Hematopoietic multipotent progenitor cell treated with erythropoietin and hydrocortisone succinate and interleukin-3 and kit ligand, for 17 days (in vitro differentiated cells): ENCODE measurements at regions not wholly inside any gene's neighbourhood (a gene's known extent, or its start where the extent isn't known, plus 50 kb on each side); places are given as distances from the start of the nearest gene placed in this dataset.
"Not testable (repeated sequence)": the region's sequence is repeated elsewhere in the genome, so short reads cannot be mapped to it uniquely, and the experiment has no call there.

Experiments used
- DNase-seq: peaks from one replicate; pipeline ENCODE4 v3.0.0-alpha.2; 2015; ENCODE audit warnings: low spot score

DNA sequence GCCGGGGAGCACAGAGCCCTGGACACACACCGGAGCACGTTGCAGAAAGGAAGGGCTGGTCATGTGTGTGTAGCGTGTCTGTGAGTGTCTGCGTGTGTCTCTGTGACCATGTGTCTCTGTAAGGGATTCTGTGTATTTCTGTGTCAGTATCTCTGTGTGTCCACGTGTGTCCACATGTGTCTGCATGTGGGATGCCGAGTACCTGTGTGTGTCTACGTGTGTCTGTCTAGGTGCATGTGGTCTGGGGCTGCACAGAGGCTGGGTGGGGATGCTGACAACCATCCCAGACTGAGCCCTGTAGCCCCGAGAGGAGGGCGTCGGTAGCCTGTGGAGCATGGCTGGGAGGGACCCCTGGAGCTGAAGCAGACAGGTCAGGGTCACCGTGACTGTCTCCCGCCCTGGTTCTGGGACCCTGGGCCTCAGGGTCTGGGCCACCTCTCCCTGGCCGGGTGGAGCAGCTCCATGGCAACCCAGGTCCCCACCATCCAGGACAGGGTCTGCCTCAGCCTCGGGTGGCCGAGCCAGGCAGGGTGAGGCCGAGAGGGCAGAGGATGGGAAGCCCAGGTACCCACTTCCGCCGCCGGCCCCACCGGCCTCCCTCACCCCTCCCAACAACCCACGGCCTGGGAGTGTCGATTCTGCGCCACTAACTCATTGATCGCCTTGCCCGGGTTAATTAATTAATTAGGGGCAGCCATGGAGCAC, 122.7 kb downstream of the FAM53A start:
- no peak for DNase-seq

DNA sequence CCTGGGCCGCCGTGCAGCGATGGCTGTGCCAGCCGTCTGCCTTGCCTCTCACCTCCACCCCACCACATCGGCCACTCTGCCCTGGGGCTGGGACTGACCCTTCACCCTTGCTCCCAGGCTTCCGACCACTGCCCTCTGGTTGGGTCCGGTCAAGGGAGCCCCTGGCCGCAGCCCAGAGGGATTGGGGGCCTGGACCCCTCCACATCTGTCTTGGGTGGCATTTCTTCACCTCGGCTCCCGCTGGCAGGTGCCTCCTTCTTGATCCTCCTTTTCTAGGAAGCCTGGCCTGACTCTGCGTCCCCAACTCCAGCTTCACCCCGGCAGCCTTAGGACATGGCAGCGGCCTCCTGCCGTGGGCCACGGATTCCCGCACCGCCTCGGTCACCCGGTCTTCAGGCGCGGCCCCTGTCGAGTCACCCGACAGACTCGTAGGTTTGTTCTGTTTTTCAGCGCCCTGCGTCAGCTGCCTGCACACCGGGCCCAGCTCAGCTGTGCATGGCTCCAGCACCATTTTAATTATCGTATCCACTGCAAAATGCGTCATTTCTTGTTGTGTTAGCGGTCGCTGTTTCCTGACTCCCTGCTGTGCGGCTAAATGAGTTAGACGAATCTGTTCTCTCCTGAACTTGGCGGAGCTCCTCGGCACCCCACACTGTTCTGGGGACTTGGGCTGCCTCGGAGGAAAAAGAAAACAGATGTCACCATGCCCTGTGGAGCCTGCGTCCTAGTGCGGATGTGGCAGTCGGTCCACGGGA, 124.0 kb downstream of the FAM53A start:
- DNase-seq = no peak

DNA sequence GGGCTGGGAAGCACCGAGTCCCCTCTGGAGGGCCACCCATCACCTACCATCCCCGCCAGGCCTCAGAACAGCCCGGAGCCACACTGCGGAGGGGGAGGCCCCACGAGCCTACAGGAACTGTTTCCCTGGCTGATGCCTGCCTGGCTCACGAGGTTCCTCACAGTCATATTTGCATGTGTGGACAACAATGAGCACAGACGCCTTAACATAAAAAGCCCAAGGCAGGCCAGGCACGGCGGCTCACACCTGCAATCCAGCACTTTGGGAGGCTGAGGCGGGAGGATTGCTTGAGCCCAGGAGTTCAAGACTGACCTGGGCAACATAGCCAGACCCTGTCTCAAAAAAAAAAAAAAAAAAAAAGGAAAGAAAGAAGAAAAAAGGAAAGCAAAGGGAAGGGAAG, 125.9 kb downstream of the FAM53A start:
- no peak for DNase-seq

DNA sequence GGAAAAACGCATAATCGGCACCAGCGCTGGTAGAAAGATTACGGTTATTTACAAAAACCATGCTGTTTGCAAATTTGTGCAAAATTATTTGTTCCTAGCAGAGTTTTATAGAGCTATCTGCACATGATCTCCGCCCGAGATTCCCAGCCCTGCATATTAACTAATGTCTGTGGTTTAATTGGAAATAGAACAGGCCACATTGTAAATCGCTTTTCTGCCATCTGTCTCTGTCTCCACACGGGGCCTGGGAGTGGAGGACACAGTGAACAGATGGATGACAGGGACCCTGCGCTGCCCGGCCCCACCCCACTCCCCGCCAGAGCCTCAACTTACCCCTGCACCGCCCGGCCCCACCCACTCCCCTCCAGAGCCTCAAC, 126.9 kb downstream of the FAM53A start:
- no peak for DNase-seq

DNA sequence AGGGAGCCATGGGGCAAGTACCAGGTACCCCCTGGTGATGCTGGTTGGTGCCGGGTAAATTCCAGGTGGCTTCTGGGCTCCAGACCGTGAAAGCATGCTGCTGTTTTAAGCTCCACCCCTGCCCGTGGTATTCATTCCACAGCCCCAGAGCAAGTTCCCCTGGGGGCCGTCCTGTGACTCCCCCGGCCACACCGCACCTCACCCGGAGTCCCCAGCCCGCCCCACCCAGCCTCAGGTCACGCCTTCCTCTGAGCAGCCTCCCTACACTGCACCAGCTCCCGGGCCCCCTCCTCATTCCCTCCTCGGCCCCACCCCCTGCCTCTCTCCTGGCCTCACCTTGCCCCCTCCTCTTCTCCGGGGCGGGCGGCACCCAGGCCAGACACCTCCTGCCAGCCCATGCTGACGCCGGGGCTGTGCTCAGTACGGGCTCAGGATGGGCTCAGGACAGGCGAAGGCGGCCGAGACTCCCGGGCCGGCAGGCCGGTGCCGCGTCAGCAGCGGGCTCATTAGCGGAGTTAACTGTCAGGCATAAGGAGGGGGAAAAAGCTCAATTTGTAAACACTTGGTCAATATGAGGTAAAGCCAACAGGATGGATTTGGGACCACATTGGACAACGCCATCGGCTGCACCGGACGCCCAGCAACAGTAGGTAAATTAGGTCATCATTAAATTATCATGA, 127.4 kb downstream of the FAM53A start:
- DNase-seq = no peak

DNA sequence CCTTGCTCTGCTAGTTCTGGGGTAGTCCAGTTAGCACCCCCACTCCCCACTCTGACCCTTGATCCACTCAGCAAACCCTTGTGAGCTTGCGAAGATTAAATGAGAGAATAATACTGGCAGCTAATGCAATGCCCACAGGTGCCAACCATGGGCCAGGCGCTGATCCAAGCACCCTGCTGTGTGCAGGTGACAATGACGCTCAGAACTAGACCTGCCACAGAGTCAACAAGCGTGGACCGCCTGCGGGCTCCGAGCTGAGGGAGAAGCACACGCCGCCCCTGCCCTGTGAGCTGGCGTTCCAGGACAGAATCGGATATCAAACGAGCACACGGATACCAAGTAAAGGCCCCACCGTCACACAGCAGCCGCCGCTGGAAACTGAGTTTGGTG, 129.2 kb downstream of the FAM53A start:
- no peak for DNase-seq

DNA sequence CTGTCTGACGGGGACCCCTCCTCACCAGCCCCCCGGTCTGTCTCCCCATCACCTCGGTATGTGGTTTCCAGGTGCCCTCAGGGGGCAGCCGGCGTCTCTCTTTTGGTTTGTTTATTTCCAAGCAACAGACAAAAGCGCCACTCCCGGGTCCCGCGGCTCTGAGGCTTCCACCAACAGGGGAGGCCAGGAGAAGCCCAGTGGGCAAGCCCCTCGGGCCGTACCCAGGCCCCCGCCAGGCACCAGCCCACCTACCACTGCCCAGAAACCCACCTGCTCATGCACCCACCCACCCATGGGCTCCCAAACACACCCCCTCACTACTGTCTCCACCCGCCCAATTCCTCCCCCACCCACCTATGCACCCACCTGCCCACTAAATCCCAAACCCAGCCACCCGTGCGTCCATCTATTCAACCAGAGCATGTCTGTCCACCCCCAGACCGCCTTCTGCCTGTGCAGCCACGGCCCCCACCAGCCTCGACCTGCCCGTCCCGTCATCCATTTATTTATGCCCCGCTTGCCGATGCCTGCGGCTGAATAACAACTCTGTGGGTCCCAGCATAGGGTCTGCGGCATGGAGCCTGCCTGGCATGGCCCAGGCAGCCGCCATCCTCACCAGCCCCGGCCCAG, 129.8 kb downstream of the FAM53A start:
- DNase-seq = no peak

DNA sequence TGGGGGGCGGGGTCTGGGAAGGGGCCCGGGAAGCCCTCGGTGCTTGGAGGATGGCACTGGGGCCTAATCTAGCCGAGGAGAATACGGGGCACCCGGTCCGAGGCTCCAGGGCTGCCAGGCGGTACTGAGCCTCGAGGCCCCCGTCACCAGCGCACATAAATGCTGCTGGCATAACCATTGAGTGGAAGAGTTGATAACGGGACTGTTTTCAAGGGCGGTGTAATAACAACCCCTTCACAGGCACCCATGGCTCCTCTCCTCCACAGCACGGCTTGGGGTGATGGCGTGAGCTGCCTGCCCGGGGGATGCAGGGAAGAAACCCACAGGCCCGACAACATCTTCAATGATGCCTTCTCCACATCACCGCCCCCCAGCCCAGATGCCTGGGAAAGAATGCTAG, 130.7 kb downstream of the FAM53A start:
- no peak for DNase-seq

DNA sequence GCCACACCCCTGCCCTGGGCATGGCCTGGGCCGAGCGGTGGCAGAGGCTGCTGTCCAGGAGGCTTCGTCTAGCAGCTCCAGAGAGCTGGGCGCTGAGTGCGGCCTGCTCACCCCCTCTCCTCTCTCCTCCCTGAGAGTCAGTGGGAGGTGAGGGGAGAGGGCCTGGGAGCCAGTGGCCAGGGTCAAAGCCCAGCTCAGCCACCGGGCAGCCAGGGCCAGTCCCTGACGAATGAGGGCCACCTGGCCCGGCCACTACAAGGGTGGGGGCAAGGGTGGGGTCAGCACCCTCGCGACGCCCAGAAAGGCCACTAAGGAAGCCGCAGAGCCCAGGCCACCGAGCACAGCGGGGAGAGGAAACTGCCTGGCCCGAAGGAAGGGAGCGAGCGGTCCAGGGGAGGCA, 131.7 kb downstream of the FAM53A start:
- no peak for DNase-seq

DNA sequence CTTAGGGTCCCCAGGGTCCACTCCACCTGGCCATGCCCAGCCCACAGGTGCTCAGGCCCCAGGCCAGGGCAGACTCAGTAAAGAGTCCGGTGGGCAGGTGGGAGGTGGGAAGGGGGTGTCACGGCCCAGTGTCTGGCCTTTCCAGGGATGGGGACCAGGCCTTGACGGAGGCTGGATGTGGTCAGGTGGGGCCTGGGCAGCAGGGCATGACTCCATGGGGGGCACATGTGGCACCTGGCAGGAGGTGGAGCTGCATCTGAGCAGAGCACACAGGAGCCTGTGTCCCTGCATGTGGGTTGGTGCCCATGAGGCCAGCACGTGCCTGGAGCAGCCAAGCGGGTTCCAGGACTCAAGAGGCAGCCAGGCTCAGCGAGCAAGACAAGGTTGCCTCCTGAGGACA, 132.9 kb downstream of the FAM53A start:
- no peak for DNase-seq

DNA sequence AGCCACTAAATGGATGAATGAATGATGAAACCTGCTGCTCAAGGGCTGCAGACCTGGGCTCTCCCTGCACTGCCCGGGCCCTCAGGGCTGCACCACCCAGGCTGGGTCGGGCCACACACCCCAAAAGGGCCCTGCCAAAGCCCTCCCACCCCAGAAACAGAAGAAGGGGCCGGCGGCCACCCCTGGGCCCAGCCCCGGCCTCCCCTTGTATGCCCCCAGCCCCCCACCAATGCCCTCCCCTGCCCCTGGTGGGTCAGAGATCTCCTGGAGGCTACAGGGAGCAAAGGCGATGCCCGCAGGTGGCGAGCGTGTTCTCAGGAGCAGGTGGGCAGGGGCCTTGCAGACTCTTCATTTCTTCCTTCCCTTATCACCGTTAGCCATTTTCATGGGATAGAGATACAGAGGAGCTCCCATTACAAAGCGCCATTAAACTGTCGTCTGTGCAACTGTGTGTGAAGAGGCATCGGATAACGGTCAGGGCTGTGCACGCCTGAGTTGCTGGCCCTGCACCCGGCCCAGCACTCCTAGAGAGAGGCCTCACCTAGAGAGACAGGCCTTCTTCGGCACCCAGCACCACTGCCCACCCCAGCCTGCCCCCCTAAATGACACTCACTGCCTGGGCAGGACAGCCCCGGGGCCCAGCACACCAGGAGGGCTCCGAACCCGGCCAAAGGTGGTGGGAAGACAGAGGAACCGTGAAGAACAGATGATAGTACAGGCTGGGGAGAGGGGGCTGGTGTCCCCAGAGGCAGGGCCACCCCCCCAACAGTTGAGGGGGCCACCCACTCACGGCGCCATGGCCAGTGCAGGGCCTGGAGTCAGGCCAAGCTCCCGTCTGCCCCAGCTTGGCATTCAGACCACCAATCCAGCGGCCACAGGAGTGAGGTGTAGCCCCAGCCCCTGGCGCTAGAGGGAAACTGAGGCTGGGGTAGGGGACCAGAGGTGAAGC, 133.7 kb downstream of the FAM53A start:
- no peak for DNase-seq

DNA sequence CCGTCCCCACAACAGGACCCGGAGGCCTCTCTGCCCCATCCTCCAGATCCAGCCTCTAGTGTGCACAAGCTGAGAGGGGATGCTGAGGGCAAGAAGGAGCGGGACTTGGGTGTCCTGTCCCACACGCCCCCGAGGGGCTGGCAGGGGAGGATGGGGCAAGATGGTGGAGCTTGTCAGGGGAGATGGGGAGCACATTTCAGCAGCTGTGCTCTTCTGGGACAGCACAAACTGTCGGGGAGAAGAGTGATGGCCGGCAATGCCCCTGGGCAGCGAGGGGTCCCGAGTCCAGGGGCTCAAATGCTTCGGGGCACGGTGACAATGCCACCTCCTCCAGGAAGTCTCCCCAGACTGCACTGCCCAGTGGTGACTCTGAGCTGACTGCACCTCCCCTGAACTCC, 134.5 kb downstream of the FAM53A start:
- DNase-seq = no peak

DNA sequence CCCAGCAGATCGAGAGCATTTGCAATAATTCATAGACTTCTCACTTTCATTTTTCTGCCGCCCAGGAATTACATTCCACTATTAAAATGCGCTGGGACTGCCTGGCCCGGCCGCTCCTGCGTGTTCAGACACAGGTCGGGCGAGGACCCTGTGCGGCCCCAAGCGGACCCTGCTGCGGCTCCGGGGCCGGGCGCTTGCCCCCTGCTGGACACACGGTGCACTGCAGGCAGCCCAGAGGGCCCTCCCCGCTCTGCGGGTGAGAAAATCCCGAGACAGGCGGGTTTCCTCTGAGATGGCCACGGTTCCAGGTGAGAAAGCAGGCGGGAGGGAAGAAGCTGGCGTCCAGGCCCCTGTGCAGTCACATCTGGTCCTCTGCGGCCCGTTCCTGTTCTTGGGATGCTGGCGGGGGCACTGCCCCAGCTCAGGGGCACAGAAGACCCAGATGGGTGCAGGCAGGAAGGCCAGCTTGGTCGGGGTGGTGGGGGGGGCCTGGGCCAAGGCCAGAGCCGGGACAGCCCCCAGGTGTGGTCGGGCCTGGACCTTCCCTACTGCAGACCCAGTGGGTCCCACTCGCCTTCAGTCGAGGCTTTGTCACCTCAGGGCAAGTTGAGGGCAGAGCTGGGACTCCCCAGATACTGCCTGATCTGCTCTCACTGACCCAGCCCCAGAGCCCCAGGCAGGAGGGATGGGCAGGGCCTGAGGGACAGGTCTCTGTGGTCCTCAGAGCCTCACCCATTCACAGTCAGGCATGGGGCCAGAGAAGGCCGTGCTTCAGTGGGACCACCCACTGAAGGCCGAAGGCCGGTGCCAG, 135.1 kb downstream of the FAM53A start:
- peak; percentile 34 for DNase-seq

DNA sequence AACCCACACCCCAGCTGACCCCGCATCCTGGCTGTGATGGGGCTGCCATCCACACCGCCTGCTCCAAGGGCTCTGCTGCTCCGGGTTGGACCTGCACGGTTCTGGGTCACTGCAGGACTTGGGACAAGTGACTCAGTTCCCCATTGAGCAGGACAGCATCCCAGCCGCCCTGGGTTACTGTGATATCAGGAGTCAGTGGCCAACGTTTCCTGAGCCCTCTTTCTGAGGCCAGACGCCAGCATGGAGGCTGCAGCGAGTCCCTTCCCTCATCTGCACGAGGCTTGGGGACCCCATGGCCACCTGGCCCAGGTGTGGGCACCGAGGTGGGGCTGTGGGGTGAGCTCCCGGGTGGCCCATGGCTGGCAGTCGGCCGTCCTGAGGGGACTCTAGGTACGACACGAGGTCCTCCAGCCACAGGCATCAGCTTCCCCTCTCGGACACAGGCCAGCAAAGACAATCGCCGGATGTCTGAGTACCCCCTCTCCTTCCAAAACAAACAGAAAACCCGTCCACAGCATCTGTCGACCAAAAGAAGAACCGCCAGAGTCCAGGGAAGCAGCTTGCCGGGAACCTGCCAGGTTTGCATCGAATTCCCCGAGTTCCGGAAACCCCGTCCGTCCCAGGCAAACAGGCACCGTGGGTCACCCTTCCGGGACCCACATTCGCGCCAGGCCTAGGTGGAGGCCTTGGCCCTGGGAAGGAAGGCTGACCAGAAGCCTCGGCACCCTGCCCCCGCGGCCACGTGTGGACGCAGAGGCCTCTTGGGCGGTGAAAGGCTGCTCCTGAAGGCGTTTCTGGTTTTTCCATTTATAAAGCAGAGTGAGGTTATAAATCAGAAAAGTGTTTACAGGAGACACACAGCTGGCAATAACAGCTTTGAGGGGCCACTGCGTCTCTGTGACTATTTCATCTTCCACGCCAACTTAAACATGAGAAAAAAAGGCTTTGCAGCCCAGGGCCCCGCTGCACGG, 136.0 kb downstream of the FAM53A start:
- DNase-seq = no peak

DNA sequence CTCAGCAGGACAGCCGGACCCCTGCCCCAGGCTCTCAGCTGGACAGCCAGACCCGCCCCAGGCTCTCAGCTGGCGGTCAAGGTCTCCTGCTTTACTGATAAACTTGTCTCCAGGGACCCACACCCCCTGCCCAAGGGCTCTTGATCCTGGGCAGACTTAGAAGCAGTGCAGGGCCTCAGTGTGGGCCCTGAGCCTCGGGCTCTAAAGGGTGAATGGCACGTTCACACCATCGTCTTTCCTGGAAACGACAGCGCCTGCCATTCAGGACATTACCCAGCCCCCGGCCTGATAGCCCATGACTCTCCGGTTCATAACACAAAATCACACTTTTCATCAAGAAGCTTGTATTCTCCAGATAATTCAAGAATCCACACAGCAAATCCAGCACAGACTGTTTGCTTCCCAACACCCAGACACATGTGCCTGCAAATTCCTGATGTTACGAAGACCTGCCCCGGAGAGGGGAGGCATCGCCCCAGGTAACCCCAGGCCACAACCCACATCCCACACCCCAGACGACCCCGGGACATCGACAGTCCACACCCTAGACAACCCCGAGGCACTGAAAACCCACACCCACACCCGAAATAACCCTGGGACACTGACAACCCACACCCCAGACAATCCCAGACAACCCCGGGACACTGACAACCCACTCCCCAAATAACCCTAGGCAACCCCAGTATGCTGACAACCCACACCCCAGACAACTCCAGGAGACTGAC, 136.8 kb downstream of the FAM53A start:
- DNase-seq = no peak

DNA sequence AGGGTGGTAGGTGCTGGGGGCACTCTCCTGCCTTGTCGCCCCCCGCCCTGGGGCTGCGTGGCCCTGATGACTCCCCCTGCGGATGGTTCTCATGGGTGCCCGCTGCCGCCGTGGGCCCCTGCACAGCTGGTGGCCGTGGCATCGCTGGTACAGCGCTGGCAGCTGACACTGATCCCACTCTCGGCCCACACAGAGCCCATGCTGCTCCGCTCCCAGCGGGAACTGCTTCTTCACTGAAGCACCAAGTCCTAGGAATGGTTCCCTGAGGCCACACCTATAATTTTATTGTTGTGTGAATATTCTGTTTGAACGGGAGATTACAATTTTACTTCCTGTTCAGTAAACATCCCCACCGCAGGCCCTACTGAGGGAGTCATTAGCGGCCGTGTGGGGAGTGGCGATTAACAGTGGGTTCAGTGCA, 138.6 kb upstream of the NKX1-1 start:
- no peak for DNase-seq

DNA sequence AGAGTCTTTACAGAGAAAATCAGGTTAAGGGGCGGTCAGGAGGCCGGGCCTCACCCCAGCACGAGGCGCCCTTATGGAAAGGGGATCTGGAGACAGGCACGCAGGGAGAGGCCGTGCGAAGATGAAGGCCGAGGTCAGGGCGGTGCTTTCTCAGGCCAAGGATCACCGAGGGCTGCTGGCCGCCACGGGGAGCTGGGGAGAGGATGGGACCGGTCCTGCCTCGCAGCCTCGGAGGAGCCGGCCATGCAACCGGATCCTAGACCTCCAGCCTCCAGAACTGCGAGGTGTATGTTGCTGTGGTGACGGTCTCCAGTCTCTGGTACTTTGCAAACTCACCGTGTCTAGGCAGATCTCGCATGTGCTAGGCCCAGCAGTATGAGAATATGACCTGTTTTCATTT, 138.2 kb upstream of the NKX1-1 start:
- DNase-seq = not testable (repeated sequence)

DNA sequence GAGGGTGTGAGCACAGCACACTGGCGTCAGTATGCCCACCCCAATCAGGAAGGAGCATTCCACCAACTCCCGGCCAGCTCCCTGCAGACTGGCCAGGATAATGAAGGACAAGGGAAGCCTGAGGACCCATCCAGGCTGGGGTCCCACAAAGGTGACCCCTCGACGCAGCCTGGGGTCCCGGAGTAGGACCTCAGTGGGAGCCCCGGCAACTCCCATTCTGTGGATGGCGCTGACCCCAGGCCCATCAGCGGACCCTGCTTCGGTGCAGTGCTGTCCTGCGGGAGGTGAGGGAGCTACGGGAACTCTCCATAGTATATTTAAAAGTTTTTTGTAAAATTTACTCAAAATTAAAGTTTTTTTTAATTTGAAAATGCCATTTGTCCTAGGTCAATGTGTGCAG, 137.7 kb upstream of the NKX1-1 start:
- DNase-seq = no peak

DNA sequence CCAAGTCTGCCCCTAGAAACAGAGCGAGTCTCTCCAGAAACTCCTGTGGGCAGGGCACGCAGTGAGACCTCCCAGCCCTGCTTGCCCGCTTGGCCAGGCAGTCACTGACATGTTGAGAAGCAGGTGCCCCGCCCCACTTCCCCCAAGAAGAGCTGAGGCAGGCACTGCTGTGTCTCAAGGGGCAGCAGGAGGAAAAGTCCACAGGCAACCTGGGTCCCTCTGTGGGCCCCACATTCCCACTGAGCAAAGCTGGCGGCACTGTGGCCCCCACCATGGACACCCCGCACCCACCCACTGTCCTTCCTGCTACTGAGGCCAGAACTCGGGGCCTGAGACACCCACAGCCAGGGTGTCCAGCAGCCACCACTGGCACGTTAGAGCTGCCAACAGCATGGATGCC, 137.3 kb upstream of the NKX1-1 start:
- DNase-seq = no peak
